SK-N-SH (cell line): ENCODE measurements at regions not wholly inside any gene's neighbourhood (a gene's known extent, or its start where the extent isn't known, plus 50 kb on each side); places are given as distances from the start of the nearest gene placed in this dataset.

Experiments used
- CTCF ChIA-PET: fragments of 300-600, 350-600 bp; formaldehyde crosslinking; extraction: SDS; loops from one replicate; lab custom pipeline; 2021; lab: Yijun Ruan, JAX
- POLR2A ChIA-PET: fragments of 350-600 bp; sonication (Branson Sonifier 250); formaldehyde crosslinking; extraction: SDS; loops from one replicate; lab custom pipeline; 2020; ENCODE audit warnings: antibody characterized with exemption, inconsistent platforms; lab: Yijun Ruan, JAX
- DNase-seq: peaks from one replicate; pipeline ENCODE4 v3.0.0; 2012
- H2AFZ ChIP-seq: fragments of 200-600 bp; sonication (generic); 2 replicates; pipeline ENCODE4 v1.8.1; 2016; ENCODE audit warnings: antibody characterized with exemption, mild to moderate bottlenecking, low read depth
- H3F3A ChIP-seq: fragments of 200-600 bp; sonication (generic); replicated peaks from 2 replicates; pipeline ENCODE3; 2016; ENCODE audit warnings: antibody characterized with exemption, mild to moderate bottlenecking; ENCODE audit not compliant: insufficient read depth
- H3K27ac ChIP-seq, 2 experiments: fragments of 200-500 bp in 1 of 2; fragments of 200-600 bp in 1 of 2; sonication (Bioruptor generic) in 1 of 2; sonication (generic), shearing (Covaris generic) in 1 of 2; 2 replicates each; pipeline versions ENCODE4 v1.5.1 to v1.6.1; 2014 to 2016; ENCODE audit warnings: low read depth in 2 of 2, inconsistent platforms in 1 of 2, low read length in 1 of 2, mild to moderate bottlenecking in 1 of 2, mixed read lengths in 1 of 2
- H3K27me3 ChIP-seq: fragments of 200-600 bp; sonication (generic), shearing (Covaris generic); 2 replicates; pipeline ENCODE4 v1.6.1; 2016; ENCODE audit warnings: mixed run types; ENCODE audit not compliant: insufficient read depth
- H3K36me3 ChIP-seq, 2 experiments: fragments of 200-500 bp in 1 of 2; fragments of 200-600 bp in 1 of 2; sonication (Bioruptor generic) in 1 of 2; sonication (generic) in 1 of 2; replicated peaks in 1 of 2; 2 replicates each; pipeline versions ENCODE3 to v1.5.1; 2014 to 2016; ENCODE audit warnings: low read length in 1 of 2, mild to moderate bottlenecking in 1 of 2; ENCODE audit not compliant: insufficient read depth in 2 of 2, control insufficient read depth in 1 of 2
- H3K4me1 ChIP-seq, 2 experiments: fragments of 200-500 bp in 1 of 2; fragments of 200-600 bp in 1 of 2; sonication (Bioruptor generic) in 1 of 2; sonication (generic), shearing (Covaris generic) in 1 of 2; 2 replicates each; pipeline versions ENCODE4 v1.5.1 to v1.6.1; 2014 to 2016; ENCODE audit warnings: low read depth in 1 of 2, low read length in 1 of 2, mixed run types in 1 of 2; ENCODE audit not compliant: insufficient read depth in 2 of 2, control insufficient read depth in 1 of 2
- H3K4me2 ChIP-seq: fragments of 200-600 bp; sonication (generic), shearing (Covaris generic); 2 replicates; pipeline ENCODE4 v1.6.1; 2017; ENCODE audit warnings: mixed run types
- H3K4me3 ChIP-seq, 2 experiments: fragments of 200-500 bp in 1 of 2; fragments of 200-600 bp in 1 of 2; sonication (Bioruptor generic) in 1 of 2; sonication (generic), shearing (Covaris generic) in 1 of 2; 2 replicates each; pipeline versions ENCODE4 v1.5.1 to v1.8.1; 2014 to 2016; ENCODE audit warnings: low read depth in 2 of 2, inconsistent platforms in 1 of 2, low read length in 1 of 2, mild to moderate bottlenecking in 1 of 2, mixed read lengths in 1 of 2, moderate library complexity in 1 of 2
- H3K79me2 ChIP-seq: fragments of 200-600 bp; sonication (generic); 2 replicates; pipeline ENCODE4 v1.8.1; 2017; ENCODE audit warnings: mild to moderate bottlenecking; ENCODE audit not compliant: insufficient read depth
- H3K9ac ChIP-seq: fragments of 200-600 bp; sonication (generic); 2 replicates; pipeline ENCODE4 v1.6.1; 2017; ENCODE audit warnings: mixed run types
- H3K9me2 ChIP-seq: fragments of 200-600 bp; sonication (generic); 2 replicates; pipeline ENCODE4 v1.6.1; 2017; ENCODE audit warnings: mixed run types
- H3K9me3 ChIP-seq: fragments of 200-600 bp; sonication (generic); 2 replicates; pipeline ENCODE4 v1.6.1; 2017; ENCODE audit warnings: mixed run types, mild to moderate bottlenecking, moderate library complexity
- H4K20me1 ChIP-seq: fragments of 200-600 bp; sonication (generic); 2 replicates; pipeline ENCODE4 v1.6.1; 2017; ENCODE audit warnings: mild to moderate bottlenecking, mixed run types; ENCODE audit not compliant: insufficient read depth
- EZH2phosphoT487 ChIP-seq: fragments of 200-600 bp; sonication (generic); IDR thresholded peaks from 2 replicates; pipeline ENCODE4 v1.6.1; 2017; ENCODE audit warnings: low read depth, mixed run types, mild to moderate bottlenecking, antibody characterized with exemption, moderate library complexity, borderline replicate concordance
- FOSL2 ChIP-seq: IDR thresholded peaks from 2 replicates; pipeline ENCODE4 v1.4.0; 2012; ENCODE audit warnings: low read depth, mild to moderate bottlenecking, moderate library complexity, borderline replicate concordance
- FOXJ3 ChIP-seq: sonication (generic); formaldehyde crosslinking; IDR thresholded peaks from 2 replicates; pipeline ENCODE4 v1.5.1; 2020; ENCODE audit warnings: mild to moderate bottlenecking, missing genetic modification reagents
- FOXM1 ChIP-seq: IDR thresholded peaks from 2 replicates; pipeline ENCODE4 v1.4.0; 2012; ENCODE audit warnings: low read depth, mild to moderate bottlenecking
- GATA2 ChIP-seq: sonication (generic); formaldehyde crosslinking; IDR thresholded peaks from 2 replicates; pipeline ENCODE4 v1.5.0; 2020; ENCODE audit warnings: mild to moderate bottlenecking, missing genetic modification reagents
- IRF3 ChIP-seq: fragments of 150-350 bp; IDR thresholded peaks from 2 replicates; pipeline ENCODE4 v1.6.1; 2016; ENCODE audit warnings: mild to moderate bottlenecking, low read depth, low read length
- JUND ChIP-seq: IDR thresholded peaks from 2 replicates; pipeline ENCODE4 v1.4.0; 2012
- POLR2AphosphoS5 ChIP-seq: IDR thresholded peaks from 2 replicates; pipeline ENCODE4 v1.6.1; 2012; ENCODE audit warnings: low read depth, low read length
- RFX5 ChIP-seq: IDR thresholded peaks from 2 replicates; pipeline ENCODE4 v1.6.1; 2012; ENCODE audit warnings: mild to moderate bottlenecking, improper control_type of control experiment, low read length
- RXRA ChIP-seq: IDR thresholded peaks from 2 replicates; pipeline ENCODE4 v1.4.0; 2012; ENCODE audit warnings: low read depth, mild to moderate bottlenecking, borderline replicate concordance
- TCF12 ChIP-seq: IDR thresholded peaks from 2 replicates; pipeline ENCODE4 v1.4.0; 2012
- ZBTB33 ChIP-seq: IDR thresholded peaks from 2 replicates; pipeline ENCODE4 v1.4.0; 2012; ENCODE audit warnings: low read depth, borderline replicate concordance
- WGBS: methylation state at CpG from one replicate; pipeline ENCODE4 v1.1.6; 2017; ENCODE audit warnings: low lambda C conversion rate; 5-methylcytosine and 5-hydroxymethylcytosine counted together

GRCh38 chr2:234764372-234764771 lies 187.4 kb upstream of the SH3BP4 start:
- Histone ChIP-seq H3K79me2 (no peaks in the 10 kb centered on the region), H3K9ac (no peak overlapping the region), H3K27me3 (no peaks in the 10 kb centered on the region), H3K36me3 (no peaks in the 10 kb centered on the region), H3K4me2 (no peak overlapping the region), H2AFZ (no peak overlapping the region), H4K20me1 (no peaks in the 10 kb centered on the region), H3F3A (no peaks in the 10 kb centered on the region), H3K9me2 (no peaks in the 10 kb centered on the region)
- DNase-seq = no peak
- WGBS = 63% methylated on average over 3 of the region's 3 CpGs
- ChIA-PET POLR2A (no interaction called here), CTCF (interaction anchor here (1.2 kb wide), 1 partner anchor 343 kb away, joined by 5 read pairs; no protein-coding TSS in a partner anchor)
- TF ChIP-seq RFX5 (no peak), TCF12 (no peak), POLR2AphosphoS5 (no peak), EZH2phosphoT487 (no peak), ZBTB33 (no peak), FOXM1 (no peak), IRF3 (no peak)
- TF ChIP-seq, all 33 proteins: peak for 0
- Histone ChIP-seq H3K9me3 (peaks cover 11% of the 10 kb centered on the region; the same call in 1 of the 2 replicates), H3K27ac (no peak overlapping the region), H3K4me3 (no peak overlapping the region), H3K4me1 (peaks cover 0 to 2% of the 10 kb centered on the region in 2 experiments; a peak in 2 of 4 replicates)

- CTCF ChIA-PET = no interaction called here
- 56% methylated on average over 12 of the region's 13 CpGs for WGBS
Measured at GRCh38 chr2:234763002-234763873, 188.6 kb upstream of the SH3BP4 start.

More at GRCh38 chr2:234763002-234763873, 188.6 kb upstream of the SH3BP4 start:
- H3K27ac ChIP-seq = no peak overlapping the region
- DNase-seq = no peak
- no peaks in the 10 kb centered on the region for H3F3A ChIP-seq
- H4K20me1 ChIP-seq = no peaks in the 10 kb centered on the region
- no peaks in the 10 kb centered on the region for H3K27me3 ChIP-seq
- H3K79me2 ChIP-seq = no peaks in the 10 kb centered on the region
- POLR2A ChIA-PET = no interaction called here
- no peaks in the 10 kb centered on the region for H3K36me3 ChIP-seq
- no peak overlapping the region; the same call in 1 of the 2 replicates for H2AFZ ChIP-seq
- peaks cover 0 to 2% of the 10 kb centered on the region in 2 experiments; a peak in 1 of 4 replicates for H3K4me1 ChIP-seq
- no peak overlapping the region for H3K4me2 ChIP-seq
- TF ChIP-seq IRF3 = no peak
- TF ChIP-seq GATA2 = no peak
- TF ChIP-seq RFX5 = no peak
- TF ChIP-seq JUND = no peak
- no peak for TF ChIP-seq FOXJ3 (CRISPR knock-in tag)
- no peak for TF ChIP-seq RXRA
- no peak for TF ChIP-seq POLR2AphosphoS5
- no peak for TF ChIP-seq FOSL2
- no peak overlapping the region for H3K9ac ChIP-seq
- H3K9me2 ChIP-seq = no peaks in the 10 kb centered on the region
- peaks cover 11% of the 10 kb centered on the region; the same call in 1 of the 2 replicates for H3K9me3 ChIP-seq
- no peak overlapping the region for H3K4me3 ChIP-seq
